NOMO-1 treated with dmso at 0.1 percent for 144 hours (cell line): ENCODE measurements at regions not wholly inside any gene's neighbourhood (a gene's known extent, or its start where the extent isn't known, plus 50 kb on each side); places are given as distances from the start of the nearest gene placed in this dataset.
"Not testable (repeated sequence)": the region's sequence is repeated elsewhere in the genome, so short reads cannot be mapped to it uniquely, and the experiment has no call there.

Experiments
- DNase-seq: peaks from one replicate; lab custom pipeline; 2025; ENCODE audit not compliant: unreplicated experiment; lab: John Stamatoyannopoulos, UW

- no peak for DNase-seq
Measured at GRCh38 chr2:14454202-14454601, 178.3 kb upstream of the LRATD1 start.

- no peak for DNase-seq
Measured at GRCh38 chr2:14459786-14460325, 172.7 kb upstream of the LRATD1 start.

DNA sequence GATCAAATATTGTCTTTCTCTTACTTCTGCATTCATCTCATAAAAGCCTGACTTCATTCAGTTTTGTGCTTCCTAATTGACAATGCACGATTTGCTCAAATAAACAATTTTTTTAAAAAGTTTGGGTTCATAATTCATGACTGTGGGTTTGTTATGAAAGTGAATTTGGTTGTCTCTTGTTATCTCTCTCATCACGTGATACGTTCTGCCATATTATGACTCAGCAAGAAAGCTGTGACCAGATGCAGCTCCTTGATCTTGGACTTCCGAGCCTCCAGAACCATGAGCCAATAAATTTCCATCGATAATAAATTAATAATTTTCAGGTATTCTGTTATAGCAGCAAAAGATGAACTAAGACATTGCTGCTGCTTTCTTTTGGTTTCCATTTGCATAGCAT lies 156.5 kb upstream of the LRATD1 start:
- DNase-seq: no peak

DNA sequence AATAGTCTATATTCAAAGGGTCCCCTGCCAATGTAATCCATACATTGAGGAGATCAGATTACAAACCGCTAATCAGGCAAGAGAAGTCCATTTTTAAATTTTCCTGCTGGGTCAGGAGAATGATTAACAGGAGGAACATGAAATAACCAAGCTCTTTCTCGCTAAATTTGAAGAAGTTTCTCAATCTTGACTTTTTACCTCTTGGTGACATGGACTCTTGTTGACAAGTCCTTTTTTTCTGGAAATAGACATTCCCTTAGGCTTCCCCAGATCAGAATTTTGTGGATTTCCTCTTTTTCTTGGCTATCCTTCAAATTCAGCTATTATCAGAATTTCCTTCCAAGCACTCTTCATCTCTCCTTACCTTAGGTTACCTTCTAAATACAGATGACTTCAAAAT lies 153.0 kb upstream of the LRATD1 start:
- no peak for DNase-seq

GRCh38 chr2:14480120-14480519 lies 152.4 kb upstream of the LRATD1 start:
- no peak for DNase-seq

- DNase-seq: no peak
Measured at GRCh38 chr2:14480906-14481305, 151.6 kb upstream of the LRATD1 start.

DNA sequence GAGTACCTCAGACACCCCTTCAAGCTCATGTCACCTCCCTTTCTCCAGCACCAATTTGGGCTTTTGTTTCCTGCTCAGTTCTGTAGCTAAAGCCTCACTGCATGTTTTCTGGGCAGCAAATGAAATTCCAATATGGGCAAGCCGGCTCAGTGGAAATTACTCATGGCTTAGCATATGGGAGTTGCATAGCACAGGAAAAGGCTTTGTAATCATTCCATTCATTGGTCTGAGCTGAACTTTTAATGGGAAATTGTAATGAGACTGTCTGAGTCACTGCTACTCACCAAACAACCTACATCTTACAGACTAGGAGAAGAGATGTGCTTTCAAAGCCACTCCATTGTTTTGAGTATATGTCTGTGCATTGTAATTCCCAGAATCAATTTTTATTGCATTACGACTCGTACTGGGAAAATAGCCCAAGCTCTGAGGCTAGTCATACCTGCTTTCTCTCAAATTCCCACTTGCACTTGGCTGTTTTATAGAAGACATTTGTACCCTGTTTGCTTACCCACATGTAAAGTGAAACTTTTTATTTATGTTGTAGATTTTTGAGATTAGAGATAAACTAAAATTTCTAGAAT lies 139.5 kb upstream of the LRATD1 start:
- DNase-seq: no peak

GRCh38 chr2:14494759-14495158 lies 137.8 kb upstream of the LRATD1 start:
- DNase-seq: no peak

- no peak for DNase-seq
Measured at GRCh38 chr2:14501061-14501460, 131.5 kb upstream of the LRATD1 start.

- DNase-seq: not testable (repeated sequence)
Measured at GRCh38 chr2:14506955-14507354, 125.6 kb upstream of the LRATD1 start.

- no peak for DNase-seq
Measured at GRCh38 chr2:14511541-14511940, 121.0 kb upstream of the LRATD1 start.

DNA sequence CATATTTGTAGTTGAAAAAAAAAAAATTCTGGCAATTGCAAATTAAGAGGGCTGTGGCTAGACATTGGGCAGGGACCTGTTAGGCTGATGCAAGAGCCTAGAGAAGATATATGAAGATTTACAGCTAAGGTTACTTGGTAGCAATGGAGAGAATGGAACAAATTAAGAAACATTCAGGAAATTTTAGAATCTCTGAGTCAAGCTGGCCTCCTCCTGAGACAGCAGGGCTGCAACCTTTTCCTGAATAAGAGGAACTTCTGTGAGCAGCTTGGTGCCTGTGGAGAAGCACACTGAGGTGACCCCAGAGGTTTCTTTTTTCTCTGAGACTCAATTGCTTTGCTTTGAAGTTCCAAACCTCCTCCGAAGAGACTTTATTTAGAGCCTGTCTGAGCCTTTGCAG lies 118.6 kb upstream of the LRATD1 start:
- no peak for DNase-seq

GRCh38 chr2:14516844-14517243 lies 115.7 kb upstream of the LRATD1 start:
- peak; percentile 3 for DNase-seq

- no peak for DNase-seq
Measured at GRCh38 chr2:14517731-14518130, 114.8 kb upstream of the LRATD1 start.

DNA sequence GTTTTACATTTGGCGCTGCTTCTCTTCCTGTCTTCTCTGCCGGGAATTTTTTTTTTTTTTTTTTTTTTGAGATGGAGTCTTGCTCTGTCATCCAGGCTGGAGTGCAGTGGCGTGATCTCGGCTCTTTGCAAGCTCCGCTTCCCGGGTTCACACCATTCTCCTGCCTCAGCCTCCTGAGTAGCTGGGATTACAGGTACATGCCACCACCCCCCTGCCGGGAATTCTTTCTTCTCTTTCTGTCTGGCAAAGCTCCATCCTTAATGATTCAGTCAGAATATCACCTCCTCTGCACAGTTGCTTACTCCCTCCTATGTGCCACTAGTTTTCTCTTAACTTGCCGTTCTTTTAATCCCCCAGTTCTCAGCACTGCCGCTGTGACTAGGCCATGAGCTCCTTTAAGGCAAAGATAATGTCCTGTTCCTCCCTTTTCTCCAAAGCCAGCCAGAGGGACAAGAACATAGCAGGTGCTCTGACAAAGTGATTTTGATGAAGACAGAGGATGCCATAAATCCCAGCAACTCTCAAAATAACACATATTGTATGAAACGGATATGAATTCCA lies 112.1 kb upstream of the LRATD1 start:
- DNase-seq: no peak

- no peak for DNase-seq
Measured at GRCh38 chr2:14524041-14524802, 108.3 kb upstream of the LRATD1 start.

DNA sequence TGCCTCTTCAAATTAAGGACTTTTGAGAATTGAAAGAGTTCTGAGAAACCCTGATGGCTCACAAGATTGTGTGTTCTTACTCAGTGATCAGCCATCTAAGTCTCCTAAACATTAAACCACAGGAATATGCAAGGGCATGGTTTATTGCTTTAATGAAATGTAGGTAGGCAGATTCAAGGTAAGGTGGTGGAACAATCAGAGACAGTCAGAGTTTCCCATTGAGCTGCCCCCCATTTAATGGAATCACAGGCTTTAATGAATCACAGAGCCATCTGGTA lies 107.8 kb upstream of the LRATD1 start:
- DNase-seq: no peak

- no peak for DNase-seq
Measured at GRCh38 chr2:14530506-14530905, 102.0 kb upstream of the LRATD1 start.

- no peak for DNase-seq
Measured at GRCh38 chr2:14533131-14533757, 99.3 kb upstream of the LRATD1 start.

GRCh38 chr2:14535156-14535555 lies 97.4 kb upstream of the LRATD1 start:
- DNase-seq: no peak

GRCh38 chr2:14536976-14537375 lies 95.5 kb upstream of the LRATD1 start:
- DNase-seq: no peak

DNA sequence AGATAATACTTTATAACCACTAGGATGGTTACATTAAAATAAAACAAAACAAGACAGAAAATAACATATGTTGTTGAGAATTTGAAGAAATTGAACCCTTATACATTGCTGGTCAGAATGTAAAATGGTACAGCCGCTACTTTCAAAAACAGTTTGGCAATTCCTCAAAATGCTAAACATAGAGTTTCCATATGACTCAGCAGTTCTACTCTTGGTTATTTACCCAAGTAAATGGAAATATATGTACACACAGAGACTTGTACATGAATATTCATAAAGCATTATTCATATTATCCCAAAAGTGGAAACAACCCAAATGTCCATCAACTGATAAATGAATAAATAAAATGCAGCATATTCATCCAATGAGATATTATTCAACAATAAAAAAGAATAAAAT lies 92.5 kb upstream of the LRATD1 start:
- DNase-seq: no peak
